ENCODE measurements at regions not wholly inside any gene's neighbourhood (a gene's known extent, or its start where the extent isn't known, plus 50 kb on each side); places are given as distances from the start of the nearest gene placed in this dataset.
"Not testable (repeated sequence)": the region's sequence is repeated elsewhere in the genome, so short reads cannot be mapped to it uniquely, and the experiment has no call there.

GRCh38 chr17:5870231-5870953 lies 199.8 kb upstream of the WSCD1 start:
- no peak for DNase-seq

- no peak for DNase-seq
Measured at GRCh38 chr17:5871666-5872065, 198.5 kb upstream of the WSCD1 start.

DNA sequence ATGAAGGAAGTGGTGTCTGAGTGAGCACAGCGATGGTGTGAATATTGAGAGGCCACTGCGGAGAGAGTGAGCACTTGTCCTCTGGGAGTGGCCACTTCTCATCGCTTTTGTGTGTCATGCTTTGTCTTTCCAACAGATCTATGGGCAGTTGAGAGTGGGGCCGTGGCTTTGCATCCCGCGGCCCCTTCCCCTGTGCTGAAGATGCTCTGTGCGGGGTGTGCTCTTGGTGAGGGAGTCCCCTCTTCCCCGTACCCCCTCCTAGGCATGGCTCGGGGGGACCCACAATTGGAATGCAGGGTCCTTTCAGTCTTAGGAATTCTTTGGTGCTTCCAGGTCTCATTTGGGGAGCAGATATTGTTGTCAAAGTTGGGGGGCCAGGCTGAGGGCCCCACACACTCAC lies 197.3 kb upstream of the WSCD1 start:
- no peak for DNase-seq

- no peak for DNase-seq
Measured at GRCh38 chr17:5873781-5874180, 196.4 kb upstream of the WSCD1 start.

DNA sequence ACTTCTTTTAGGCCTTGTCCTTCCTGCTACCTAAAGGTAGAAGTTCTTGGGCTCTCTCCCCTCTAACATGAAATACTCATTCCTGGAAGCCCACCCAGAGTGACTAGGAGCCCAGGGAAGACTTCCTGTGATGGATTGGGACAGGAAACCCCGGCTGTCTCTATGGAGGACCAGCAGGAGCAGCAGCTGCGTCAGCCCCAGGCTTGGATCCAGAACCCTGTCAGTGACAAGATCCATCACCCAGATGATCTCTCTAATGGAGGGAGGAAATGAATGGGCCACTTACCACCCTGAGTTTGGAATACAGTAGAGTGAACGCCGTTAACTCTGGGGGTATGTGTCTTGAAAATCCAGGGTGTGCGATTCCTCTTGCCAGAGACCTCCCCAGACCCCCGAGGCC lies 195.7 kb upstream of the WSCD1 start:
- DNase-seq, result no peak

- no peak for DNase-seq
Measured at GRCh38 chr17:5877366-5877765, 192.8 kb upstream of the WSCD1 start.

GRCh38 chr17:5877948-5878347 lies 192.2 kb upstream of the WSCD1 start:
- DNase-seq, result no peak

DNA sequence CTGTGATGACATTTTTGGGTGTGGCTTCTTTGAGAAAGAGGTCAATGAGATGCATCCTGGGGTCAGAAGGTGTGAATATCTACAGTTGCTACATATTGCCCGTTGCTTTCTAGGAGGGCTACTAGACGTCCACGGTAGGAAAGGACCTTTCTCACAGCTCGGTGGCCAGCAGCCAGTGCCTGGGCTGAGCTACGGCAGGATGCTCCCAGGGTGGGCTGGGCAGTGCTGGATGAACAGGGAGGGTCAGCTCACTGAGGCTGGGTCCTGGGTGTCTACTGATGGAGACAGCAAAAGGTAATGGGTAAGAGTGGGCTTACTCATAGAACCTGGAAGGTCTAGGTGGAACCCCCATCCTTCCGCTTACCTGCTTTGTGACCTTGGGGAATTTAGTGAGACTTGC lies 188.3 kb upstream of the WSCD1 start:
- DNase-seq, result no peak

GRCh38 chr17:5883775-5884665 lies 186.2 kb upstream of the WSCD1 start:
- no peak for DNase-seq

DNA sequence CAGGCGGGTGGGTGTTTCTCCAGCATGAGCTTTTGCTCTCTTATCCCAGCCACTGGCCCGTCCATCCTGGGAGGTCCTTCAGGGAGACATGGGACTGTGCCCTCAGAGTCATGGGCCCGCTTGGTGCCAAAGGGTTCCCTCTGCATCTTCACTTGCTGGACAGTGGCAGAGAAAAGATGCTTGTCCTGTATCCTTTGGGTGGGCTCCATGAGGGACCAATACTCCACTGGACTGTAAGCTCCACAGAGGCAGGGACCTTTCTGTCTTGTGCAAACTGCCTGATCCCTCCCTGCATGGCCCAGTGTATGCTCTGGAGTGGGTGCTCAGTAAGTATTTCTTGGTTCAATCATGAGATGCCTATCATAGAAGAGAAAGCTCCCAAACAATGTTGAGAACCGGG lies 184.8 kb upstream of the WSCD1 start:
- DNase-seq, result no peak

DNA sequence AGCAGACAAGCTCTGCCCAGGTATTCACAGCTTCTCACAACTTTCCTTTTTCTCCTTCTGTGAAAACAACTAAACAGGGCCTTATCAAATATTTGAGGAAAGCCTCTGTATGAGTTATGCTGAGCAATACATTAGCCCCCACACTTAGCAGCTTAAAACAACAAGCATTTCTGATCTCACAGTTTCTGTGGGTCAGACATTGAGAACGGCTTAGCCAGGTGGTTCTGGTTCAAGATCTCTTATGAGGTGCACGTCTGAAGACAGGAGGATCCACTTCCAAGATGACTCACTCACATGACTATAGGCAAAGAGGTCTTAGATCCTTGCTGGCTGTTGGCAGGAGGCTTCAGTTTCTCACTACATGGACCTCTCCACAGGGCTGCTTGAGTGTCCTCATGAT lies 181.4 kb upstream of the WSCD1 start:
- no peak for DNase-seq

DNA sequence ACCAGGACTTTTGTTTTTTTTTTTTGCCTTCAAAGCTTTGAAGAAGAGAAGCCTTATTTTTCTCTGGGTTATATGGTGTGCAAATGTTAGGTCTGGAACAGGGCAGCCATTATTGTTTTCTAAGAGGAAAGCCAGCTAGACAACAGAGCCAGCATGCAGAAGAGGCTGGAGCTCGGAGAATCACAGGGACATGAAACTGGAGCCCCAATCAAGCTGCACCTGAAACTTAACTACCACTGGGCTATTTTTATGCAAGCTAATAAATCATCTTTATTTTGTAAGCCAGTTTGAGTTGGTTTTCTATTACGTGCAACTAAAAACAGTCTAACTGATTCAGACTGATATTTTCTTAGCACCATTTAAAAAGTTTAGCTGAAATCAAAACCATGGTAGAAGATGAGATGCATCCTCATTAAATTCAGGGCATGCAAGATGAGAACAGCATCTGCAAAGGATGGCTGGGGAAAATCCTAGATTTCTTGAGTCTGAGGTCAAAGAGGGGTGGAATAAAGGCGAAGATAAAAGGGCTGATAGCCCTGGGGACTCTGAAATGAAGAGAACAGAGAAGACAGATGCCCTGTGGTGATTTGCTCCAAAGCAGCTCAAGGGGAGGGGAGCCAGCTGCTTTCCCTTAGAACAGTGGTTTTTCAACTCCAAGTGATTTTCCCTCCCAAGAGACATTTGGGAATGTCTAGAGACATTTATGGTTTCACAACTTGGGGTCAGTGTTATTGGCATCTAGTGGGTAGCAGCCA lies 177.1 kb upstream of the WSCD1 start:
- DNase-seq, result no peak

DNA sequence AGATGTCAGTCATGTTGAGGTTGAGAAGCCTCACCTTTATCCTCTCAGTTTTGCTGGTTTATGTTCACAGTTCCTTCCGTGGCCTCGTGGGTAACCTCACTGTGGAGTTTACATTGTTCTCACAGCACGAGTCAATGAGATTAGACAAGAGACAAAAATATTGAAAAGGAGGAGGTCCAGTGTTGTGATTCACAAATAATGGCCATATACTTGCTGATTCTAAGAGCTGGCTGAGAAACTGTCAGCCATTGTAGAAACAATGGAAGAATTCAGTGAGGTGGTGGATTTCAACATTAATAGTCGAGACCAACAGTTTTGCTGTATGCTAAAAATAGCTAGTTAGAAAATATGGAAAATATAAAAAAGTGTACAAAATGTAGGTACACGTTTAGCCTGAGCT lies 176.4 kb upstream of the WSCD1 start:
- no peak for DNase-seq

DNA sequence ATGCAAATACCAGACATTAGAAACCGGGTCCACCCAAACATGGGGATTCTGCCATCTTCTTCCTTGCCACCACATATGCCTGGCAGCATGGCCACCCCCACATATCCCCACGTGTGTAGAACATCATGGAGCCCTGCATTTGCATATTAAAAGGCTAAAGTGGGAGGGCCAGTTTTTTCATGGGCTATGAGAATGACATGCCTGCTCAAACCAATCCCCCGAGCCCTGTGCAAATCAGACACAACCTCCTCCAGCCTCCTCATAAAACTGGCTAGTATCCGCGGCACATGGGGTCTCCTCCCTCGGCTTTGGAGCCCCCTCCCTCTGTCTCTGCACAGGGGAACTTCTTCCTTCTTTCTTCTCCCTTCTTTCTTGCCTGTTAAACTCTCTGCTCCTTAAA lies 174.9 kb upstream of the WSCD1 start:
- no peak for DNase-seq

- DNase-seq, result no peak
Measured at GRCh38 chr17:5896215-5896614, 174.0 kb upstream of the WSCD1 start.

DNA sequence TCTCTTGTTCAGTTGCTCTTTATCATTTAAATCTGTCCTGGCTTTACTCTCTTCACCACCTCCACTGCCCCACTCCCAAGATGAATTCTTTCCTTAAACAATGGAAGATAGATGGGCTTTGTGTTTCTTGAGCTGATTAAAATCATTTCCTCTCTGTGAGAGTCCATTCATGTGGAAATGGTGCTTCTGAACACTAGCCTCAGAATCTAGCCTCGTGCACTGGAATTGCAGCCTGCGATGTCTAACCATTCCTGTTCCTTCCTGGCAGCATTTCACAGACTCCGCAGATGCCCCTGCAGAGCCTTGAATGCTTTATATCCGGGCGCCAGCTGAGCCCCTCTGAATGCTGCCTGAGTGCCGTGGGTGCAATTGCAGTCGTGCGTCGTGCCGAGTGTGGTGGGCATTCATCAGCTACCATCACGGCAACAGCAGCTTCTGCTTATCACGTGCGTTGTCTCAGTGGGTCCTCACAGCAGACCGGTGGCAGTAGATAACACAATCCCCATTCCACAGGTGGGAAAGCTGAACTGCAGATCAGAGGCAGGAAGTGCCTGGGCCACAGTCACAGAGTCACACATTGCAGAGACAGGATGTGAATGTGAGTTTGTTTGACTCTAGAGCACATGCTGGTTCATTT lies 172.8 kb upstream of the WSCD1 start:
- DNase-seq, result no peak

GRCh38 chr17:5897981-5898380 lies 172.2 kb upstream of the WSCD1 start:
- DNase-seq, result not testable (repeated sequence)

- DNase-seq, result no peak
Measured at GRCh38 chr17:5898406-5898805, 171.8 kb upstream of the WSCD1 start.

DNA sequence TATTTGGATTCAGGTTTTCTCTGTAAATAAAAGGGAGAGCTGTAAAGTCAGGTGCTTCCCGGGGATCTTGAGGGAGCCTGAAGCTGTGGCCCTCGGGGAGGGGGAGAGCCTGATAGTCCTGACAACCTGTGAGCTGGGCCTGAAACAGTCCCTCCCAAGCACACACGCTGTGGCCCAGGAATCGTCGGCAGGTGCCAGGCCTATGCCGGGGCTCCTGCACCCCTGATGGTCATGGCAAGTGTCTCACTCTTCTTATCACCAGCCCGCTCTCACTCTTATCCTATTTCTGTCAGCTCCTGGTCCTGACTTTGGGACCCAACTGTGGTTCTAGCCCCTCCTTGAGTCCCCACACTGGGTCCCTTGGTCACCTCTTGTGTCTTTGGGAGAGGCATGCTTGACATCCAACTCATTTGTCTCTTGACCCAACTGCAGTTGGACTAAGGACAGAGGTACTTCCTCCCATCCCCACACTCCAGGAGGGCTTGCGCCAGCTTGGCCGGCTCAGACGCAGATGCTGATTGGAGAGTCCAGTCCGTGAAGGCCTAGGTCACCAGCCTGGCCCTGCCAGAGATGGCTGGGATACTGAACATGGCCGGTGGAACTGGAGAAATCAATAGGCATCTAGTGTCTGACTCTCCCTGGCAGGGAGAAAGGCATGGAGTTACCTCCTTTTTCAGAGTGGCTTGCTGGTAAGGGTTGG lies 170.5 kb upstream of the WSCD1 start:
- DNase-seq, result no peak

DNA sequence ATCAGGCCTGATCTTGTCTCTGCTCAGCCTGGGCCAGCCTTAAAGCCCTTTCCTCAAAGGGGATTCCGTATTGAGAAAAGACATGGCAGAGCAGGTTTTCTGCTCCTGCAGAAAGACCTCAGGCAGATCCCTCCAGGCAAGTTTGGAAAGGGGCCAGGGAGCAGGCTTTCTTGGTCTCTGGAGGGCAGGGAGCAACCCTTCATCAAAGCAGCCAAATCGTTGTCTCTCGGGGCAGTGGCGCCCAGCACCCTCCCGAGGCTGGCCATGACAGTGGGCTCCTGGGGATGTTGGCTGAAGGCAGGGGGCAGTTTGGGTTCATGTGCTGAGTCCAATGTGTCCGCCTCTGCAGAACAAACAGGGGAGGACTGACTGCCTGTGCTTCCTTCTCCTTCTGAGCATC lies 168.4 kb upstream of the WSCD1 start:
- no peak for DNase-seq

DNA sequence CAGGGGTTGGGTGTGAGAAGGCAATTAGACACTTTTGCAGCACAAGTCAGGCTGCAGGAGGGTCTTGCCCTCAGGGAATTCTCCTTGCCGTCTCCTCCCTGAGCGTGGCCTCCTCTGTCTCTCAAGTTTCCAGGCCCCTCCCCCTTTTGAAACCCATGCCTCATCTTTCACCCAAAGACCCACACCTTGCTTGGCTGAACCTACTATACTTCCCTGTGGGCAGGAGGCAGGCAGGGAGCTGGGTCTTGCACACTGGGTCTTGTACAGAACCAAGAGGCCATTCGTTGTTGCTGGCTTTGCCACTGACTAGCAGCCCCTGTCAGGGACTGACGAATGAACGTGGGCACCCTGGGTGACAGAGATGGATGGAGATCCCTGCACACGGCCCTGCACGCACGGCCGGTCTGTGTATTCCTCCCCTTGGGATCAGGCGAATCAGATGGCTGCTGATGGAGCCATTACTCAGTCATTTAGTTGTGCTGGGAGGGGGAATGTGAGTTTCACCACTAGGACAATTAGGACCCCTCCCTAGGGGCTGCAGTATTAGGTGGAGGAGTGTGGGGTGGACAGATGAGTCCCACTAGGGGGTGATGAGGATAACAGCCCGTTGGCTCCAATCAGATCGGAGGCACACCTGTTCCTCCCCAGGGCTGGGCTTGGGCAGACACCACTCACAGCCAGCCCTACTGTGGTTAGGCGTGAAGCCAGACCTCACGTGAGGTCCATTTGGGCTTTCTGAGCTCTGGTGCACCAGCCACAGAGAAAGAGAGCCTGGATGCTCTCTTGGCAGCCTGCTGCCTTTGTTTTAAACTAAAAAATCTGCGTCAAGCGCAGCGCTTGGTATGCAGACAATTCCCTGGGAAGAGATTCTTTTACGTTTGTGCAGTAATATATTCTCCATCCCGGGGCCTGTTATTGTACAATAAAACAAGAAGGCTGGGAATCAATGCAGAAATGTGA lies 167.7 kb upstream of the WSCD1 start:
- DNase-seq, result no peak

All from NCI-H226 (cell line).